ENCODE measurements at regions not wholly inside any gene's neighbourhood (a gene's known extent, or its start where the extent isn't known, plus 50 kb on each side); places are given as distances from the start of the nearest gene placed in this dataset.

DNA sequence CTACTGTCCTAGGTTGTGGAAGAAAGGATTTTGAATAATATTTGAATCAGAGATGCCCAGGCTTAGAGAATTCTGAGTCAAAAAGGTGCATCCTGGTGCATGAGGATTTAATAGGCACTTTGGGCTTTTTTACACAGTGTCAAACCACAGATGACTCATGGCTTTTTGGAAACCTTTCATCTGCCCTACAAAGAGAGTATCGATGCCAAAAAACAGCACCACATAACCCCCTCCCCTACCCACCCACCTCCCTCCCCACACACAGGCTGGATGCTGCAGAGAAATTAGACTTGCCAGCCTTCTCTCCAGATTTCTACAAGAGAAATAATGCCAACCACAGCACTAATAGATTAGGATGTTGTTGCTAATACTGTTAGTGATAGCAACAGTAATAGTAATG lies 779.3 kb downstream of the NLGN4X start:
- TF ChIP-seq, protein P1, sequence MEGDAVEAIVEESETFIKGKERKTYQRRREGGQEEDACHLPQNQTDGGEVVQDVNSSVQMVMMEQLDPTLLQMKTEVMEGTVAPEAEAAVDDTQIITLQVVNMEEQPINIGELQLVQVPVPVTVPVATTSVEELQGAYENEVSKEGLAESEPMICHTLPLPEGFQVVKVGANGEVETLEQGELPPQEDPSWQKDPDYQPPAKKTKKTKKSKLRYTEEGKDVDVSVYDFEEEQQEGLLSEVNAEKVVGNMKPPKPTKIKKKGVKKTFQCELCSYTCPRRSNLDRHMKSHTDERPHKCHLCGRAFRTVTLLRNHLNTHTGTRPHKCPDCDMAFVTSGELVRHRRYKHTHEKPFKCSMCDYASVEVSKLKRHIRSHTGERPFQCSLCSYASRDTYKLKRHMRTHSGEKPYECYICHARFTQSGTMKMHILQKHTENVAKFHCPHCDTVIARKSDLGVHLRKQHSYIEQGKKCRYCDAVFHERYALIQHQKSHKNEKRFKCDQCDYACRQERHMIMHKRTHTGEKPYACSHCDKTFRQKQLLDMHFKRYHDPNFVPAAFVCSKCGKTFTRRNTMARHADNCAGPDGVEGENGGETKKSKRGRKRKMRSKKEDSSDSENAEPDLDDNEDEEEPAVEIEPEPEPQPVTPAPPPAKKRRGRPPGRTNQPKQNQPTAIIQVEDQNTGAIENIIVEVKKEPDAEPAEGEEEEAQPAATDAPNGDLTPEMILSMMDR (IDR thresholded peaks at IDR 0.05), result no peak
- TF ChIP-seq POLR2AphosphoS5 (IDR thresholded peaks at IDR 0.05), result no peak
